ENCODE measurements at regions not wholly inside any gene's neighbourhood (a gene's known extent, or its start where the extent isn't known, plus 50 kb on each side); places are given as distances from the start of the nearest gene placed in this dataset.

GRCh38 chr7:115211171-115211570 lies 289.3 kb downstream of the MDFIC start:
- H2AFZ ChIP-seq (ENCODE audit: control insufficient read depth, low read depth, low read length) = no peak overlapping the region
- H3K4me3 ChIP-seq = no peak overlapping the region
- H3K4me1 ChIP-seq (ENCODE audit: control insufficient read depth, insufficient read depth, low read length) = no peaks in the 10 kb centered on the region
- ChIA-PET SMC1A (ENCODE audit: uncharacterized antibody, unreplicated experiment) (interaction anchor here (1.0 kb wide), 1 partner anchor 346 kb away, joined by 3 read pairs; no protein-coding TSS in a partner anchor), RAD21 (ENCODE audit: unreplicated experiment) (no interaction called here), POLR2A (no interaction called here), CTCF (interaction anchor here (1.2 kb wide), 1 partner anchor 346 kb away, joined by 4 read pairs; no protein-coding TSS in a partner anchor)
- no peak for ATAC-seq
- H3K27ac ChIP-seq (ENCODE audit: control insufficient read depth, insufficient read depth) = no peak overlapping the region
- H3K4me2 ChIP-seq (ENCODE audit: control insufficient read depth, insufficient read depth) = no peak overlapping the region
- intact Hi-C loops (cut with micrococcal nuclease; ENCODE audit: unreplicated experiment) (no loop called here), in situ Hi-C loops (cut with MboI) (loop anchor here (10.0 kb wide), 1 partner anchor 346 kb away; no protein-coding TSS in a partner anchor)
- no peaks in the 10 kb centered on the region for H4K20me1 ChIP-seq (ENCODE audit: control insufficient read depth, insufficient read depth)
- no peak for TF ChIP-seq ZSCAN29 (IDR thresholded peaks at IDR 0.05)
- no peak for TF ChIP-seq RELA (IDR thresholded peaks at IDR 0.05; ENCODE audit: borderline replicate concordance, partially characterized antibody)
- TF ChIP-seq BCL11A (IDR thresholded peaks at IDR 0.05; ENCODE audit: low read depth, low read length) = no peak
- no peak for TF ChIP-seq FOXK2 (IDR thresholded peaks at IDR 0.05)
- no peak for TF ChIP-seq BRCA1 (IDR thresholded peaks at IDR 0.05; ENCODE audit: low read depth, low read length)
- no peak for TF ChIP-seq SRF (IDR thresholded peaks at IDR 0.05; ENCODE audit: low read depth in 2 of 2, low read length in 2 of 2)
- no peak for TF ChIP-seq EGR1 (IDR thresholded peaks at IDR 0.05; ENCODE audit: borderline replicate concordance in 1 of 2, low read depth in 2 of 2, low read length in 2 of 2)
- no peak for TF ChIP-seq CHD2 (IDR thresholded peaks at IDR 0.05; ENCODE audit: borderline replicate concordance, low read depth, low read length)
- H3K27me3 ChIP-seq (replicated peaks in 1 of 2; ENCODE audit: control insufficient read depth in 2 of 2, insufficient read depth in 2 of 2, low read length in 1 of 2) = no peaks in the 10 kb centered on the region
- no peaks in the 10 kb centered on the region for H3K79me2 ChIP-seq (ENCODE audit: control insufficient read depth, insufficient read depth, low read length)
- WGBS (ENCODE audit: insufficient coverage, insufficient replicate concordance, low lambda C conversion rate, missing lambda C conversion rate) = 0% methylated on average over 1 of the region's 1 CpG
- no TSS peak for BruUV-seq (replicated peaks)
- H3K9me3 ChIP-seq (replicated peaks; ENCODE audit: control insufficient read depth, insufficient read depth, low read length) = peaks cover 3% of the 10 kb centered on the region; the same call in 2 of the 3 replicates
- no peaks in the 10 kb centered on the region for H3K36me3 ChIP-seq (ENCODE audit: control insufficient read depth in 2 of 2, insufficient read depth in 2 of 2, low read length in 1 of 2)
- DNase-seq (ENCODE audit: low read depth, low spot score) = no peak
- no peak for FAIRE-seq
- H3K9ac ChIP-seq (ENCODE audit: control insufficient read depth, insufficient read depth, low read length) = no peak overlapping the region

- no peak overlapping the region for H2AFZ ChIP-seq (ENCODE audit: control insufficient read depth, low read depth, low read length)
- 17% methylated on average over 4 of the region's 4 CpGs for WGBS (ENCODE audit: insufficient coverage, insufficient replicate concordance, low lambda C conversion rate, missing lambda C conversion rate)
Measured at GRCh38 chr7:115210552-115210951, 288.7 kb downstream of the MDFIC start.

More at GRCh38 chr7:115210552-115210951, 288.7 kb downstream of the MDFIC start:
- no peak for FAIRE-seq
- POLR2A ChIA-PET = no interaction called here
- CTCF ChIA-PET = interaction anchor here (0.6 to 1.2 kb wide), 2 partner anchors 345 to 1083 kb away, joined by 3 to 4 read pairs; no protein-coding TSS in a partner anchor
- Histone ChIP-seq H4K20me1 (ENCODE audit: control insufficient read depth, insufficient read depth) (no peaks in the 10 kb centered on the region), H3K36me3 (ENCODE audit: control insufficient read depth in 2 of 2, insufficient read depth in 2 of 2, low read length in 1 of 2) (no peaks in the 10 kb centered on the region), H3K27ac (ENCODE audit: control insufficient read depth, insufficient read depth) (no peak overlapping the region), H3K4me3 (no peak overlapping the region), H3K9ac (ENCODE audit: control insufficient read depth, insufficient read depth, low read length) (no peak overlapping the region), H3K79me2 (ENCODE audit: control insufficient read depth, insufficient read depth, low read length) (no peaks in the 10 kb centered on the region), H3K4me2 (ENCODE audit: control insufficient read depth, insufficient read depth) (no peak overlapping the region), H3K27me3 (replicated peaks in 1 of 2; ENCODE audit: control insufficient read depth in 2 of 2, insufficient read depth in 2 of 2, low read length in 1 of 2) (no peaks in the 10 kb centered on the region), H3K4me1 (ENCODE audit: control insufficient read depth, insufficient read depth, low read length) (no peaks in the 10 kb centered on the region), H3K9me3 (replicated peaks; ENCODE audit: control insufficient read depth, insufficient read depth, low read length) (peaks cover 7% of the 10 kb centered on the region; the same call in 2 of the 3 replicates)
- SMC1A ChIA-PET (ENCODE audit: uncharacterized antibody, unreplicated experiment) = interaction anchor here (1.0 kb wide), 1 partner anchor 345 kb away, joined by 3 read pairs; no protein-coding TSS in a partner anchor
- no peak for ATAC-seq
- RAD21 ChIA-PET (ENCODE audit: unreplicated experiment) = no interaction called here
- no peak for DNase-seq (ENCODE audit: low read depth, low spot score)
- intact Hi-C loops (cut with micrococcal nuclease; ENCODE audit: unreplicated experiment) = no loop called here
- no TSS peak for BruUV-seq (replicated peaks)
- TF ChIP-seq PRDM15 (CRISPR knock-in tag; IDR thresholded peaks at IDR 0.05) (no peak), YY1 (IDR thresholded peaks at IDR 0.05; ENCODE audit: low read depth, low read length) (no peak), SMC3 (IDR thresholded peaks at IDR 0.05; ENCODE audit: borderline replicate concordance, low read length) (no peak), PML (IDR thresholded peaks at IDR 0.05; ENCODE audit: low read length) (no peak)
- in situ Hi-C loops (cut with MboI) = loop anchor here (10.0 kb wide), 1 partner anchor 346 kb away; no protein-coding TSS in a partner anchor
